ENCODE measurements at regions not wholly inside any gene's neighbourhood (a gene's known extent, or its start where the extent isn't known, plus 50 kb on each side); places are given as distances from the start of the nearest gene placed in this dataset.
"Not testable (repeated sequence)": the region's sequence is repeated elsewhere in the genome, so short reads cannot be mapped to it uniquely, and the experiment has no call there.

- Mint-ChIP-seq H3K27ac (ENCODE audit: low read depth) (no peak overlapping the region), H3K36me3 (ENCODE audit: insufficient read depth) (no peaks in the 10 kb centered on the region), H3K9me3 (peaks cover 5% of the 10 kb centered on the region), H3K4me1 (no peaks in the 10 kb centered on the region), H3K4me3 (no peak overlapping the region), H3K27me3 (no peaks in the 10 kb centered on the region)
- no peak for DNase-seq (ENCODE audit: low spot score in 2 of 2)
- no peak for ATAC-seq (replicated peaks; ENCODE audit: extremely low read depth, poor library complexity, severe bottlenecking)
Measured at GRCh38 chr1:79252598-79252997, 246.1 kb upstream of the ADGRL4 start.

GRCh38 chr1:79239840-79240239 is 233.3 kb upstream of the ADGRL4 start:
- H3K4me1 Mint-ChIP-seq = no peaks in the 10 kb centered on the region
- H3K36me3 Mint-ChIP-seq (ENCODE audit: insufficient read depth) = no peaks in the 10 kb centered on the region
- no peak for ATAC-seq (replicated peaks; ENCODE audit: extremely low read depth, poor library complexity, severe bottlenecking)
- peaks cover 17% of the 10 kb centered on the region for H3K9me3 Mint-ChIP-seq
- no peak overlapping the region for H3K4me3 Mint-ChIP-seq
- H3K27ac Mint-ChIP-seq (ENCODE audit: low read depth) = no peak overlapping the region
- no peaks in the 10 kb centered on the region for H3K27me3 Mint-ChIP-seq
- no peak for DNase-seq (ENCODE audit: low spot score in 2 of 2)

- H3K27me3 Mint-ChIP-seq = no peaks in the 10 kb centered on the region
- H3K9me3 Mint-ChIP-seq = peaks cover 6% of the 10 kb centered on the region
- DNase-seq (ENCODE audit: low spot score in 2 of 2) (no peak), ATAC-seq (replicated peaks; ENCODE audit: extremely low read depth, poor library complexity, severe bottlenecking) (no peak)
- H3K4me3 Mint-ChIP-seq = no peak overlapping the region
- no peaks in the 10 kb centered on the region for H3K4me1 Mint-ChIP-seq
- no peak overlapping the region for H3K27ac Mint-ChIP-seq (ENCODE audit: low read depth)
- H3K36me3 Mint-ChIP-seq (ENCODE audit: insufficient read depth) = no peaks in the 10 kb centered on the region
Measured at GRCh38 chr1:79235301-79236002, 228.9 kb upstream of the ADGRL4 start.

GRCh38 chr1:79232818-79233217 is 226.3 kb upstream of the ADGRL4 start:
- ATAC-seq (replicated peaks; ENCODE audit: extremely low read depth, poor library complexity, severe bottlenecking) (no peak), DNase-seq (ENCODE audit: low spot score in 2 of 2) (no peak)
- Mint-ChIP-seq H3K27me3 (no peaks in the 10 kb centered on the region), H3K4me3 (no peak overlapping the region), H3K27ac (ENCODE audit: low read depth) (no peak overlapping the region), H3K9me3 (peaks cover 5% of the 10 kb centered on the region), H3K36me3 (ENCODE audit: insufficient read depth) (no peaks in the 10 kb centered on the region), H3K4me1 (no peaks in the 10 kb centered on the region)

GRCh38 chr1:79230751-79231150 is 224.2 kb upstream of the ADGRL4 start:
- H3K27me3 Mint-ChIP-seq; DNase-seq (ENCODE audit: low spot score in 2 of 2); H3K4me3 Mint-ChIP-seq; H3K4me1 Mint-ChIP-seq; H3K27ac Mint-ChIP-seq (ENCODE audit: low read depth); ATAC-seq (replicated peaks; ENCODE audit: extremely low read depth, poor library complexity, severe bottlenecking); H3K36me3 Mint-ChIP-seq (ENCODE audit: insufficient read depth): not testable (repeated sequence)
- peaks cover 15% of the 10 kb centered on the region for H3K9me3 Mint-ChIP-seq

GRCh38 chr1:79226963-79227362 is 220.4 kb upstream of the ADGRL4 start:
- Mint-ChIP-seq H3K4me1 (no peaks in the 10 kb centered on the region), H3K36me3 (ENCODE audit: insufficient read depth) (no peaks in the 10 kb centered on the region), H3K27me3 (no peaks in the 10 kb centered on the region), H3K27ac (ENCODE audit: low read depth) (no peak overlapping the region), H3K9me3 (peaks cover 16% of the 10 kb centered on the region), H3K4me3 (no peak overlapping the region)
- DNase-seq (ENCODE audit: low spot score in 2 of 2) (no peak), ATAC-seq (replicated peaks; ENCODE audit: extremely low read depth, poor library complexity, severe bottlenecking) (no peak)

- no peaks in the 10 kb centered on the region for H3K27me3 Mint-ChIP-seq
- no peak overlapping the region for H3K27ac Mint-ChIP-seq (ENCODE audit: low read depth)
- DNase-seq (ENCODE audit: low spot score in 2 of 2) (no peak), ATAC-seq (replicated peaks; ENCODE audit: extremely low read depth, poor library complexity, severe bottlenecking) (no peak)
- H3K4me3 Mint-ChIP-seq = no peak overlapping the region
- no peaks in the 10 kb centered on the region for H3K4me1 Mint-ChIP-seq
- no peaks in the 10 kb centered on the region for H3K36me3 Mint-ChIP-seq (ENCODE audit: insufficient read depth)
- peaks cover 16% of the 10 kb centered on the region for H3K9me3 Mint-ChIP-seq
Measured at GRCh38 chr1:79224537-79224936, 218.0 kb upstream of the ADGRL4 start.

- Mint-ChIP-seq H3K27ac (ENCODE audit: low read depth) (no peak overlapping the region), H3K4me3 (no peak overlapping the region), H3K9me3 (no peaks in the 10 kb centered on the region), H3K36me3 (ENCODE audit: insufficient read depth) (no peaks in the 10 kb centered on the region), H3K4me1 (no peaks in the 10 kb centered on the region), H3K27me3 (no peaks in the 10 kb centered on the region)
- no peak for DNase-seq (ENCODE audit: low spot score in 2 of 2)
- ATAC-seq (replicated peaks; ENCODE audit: extremely low read depth, poor library complexity, severe bottlenecking) = no peak
Measured at GRCh38 chr1:79220509-79220908, 214.0 kb upstream of the ADGRL4 start.

- no peak overlapping the region for H3K27ac Mint-ChIP-seq (ENCODE audit: low read depth)
- DNase-seq (ENCODE audit: low spot score in 2 of 2) (no peak), ATAC-seq (replicated peaks; ENCODE audit: extremely low read depth, poor library complexity, severe bottlenecking) (no peak)
- no peak overlapping the region for H3K4me3 Mint-ChIP-seq
- no peaks in the 10 kb centered on the region for H3K4me1 Mint-ChIP-seq
- H3K27me3 Mint-ChIP-seq = no peaks in the 10 kb centered on the region
- peaks cover 10% of the 10 kb centered on the region for H3K9me3 Mint-ChIP-seq
- H3K36me3 Mint-ChIP-seq (ENCODE audit: insufficient read depth) = no peaks in the 10 kb centered on the region
Measured at GRCh38 chr1:79215311-79215710, 208.8 kb upstream of the ADGRL4 start.

- Mint-ChIP-seq H3K9me3 (peaks cover 21% of the 10 kb centered on the region), H3K27me3 (no peaks in the 10 kb centered on the region), H3K4me1 (no peaks in the 10 kb centered on the region), H3K36me3 (ENCODE audit: insufficient read depth) (no peaks in the 10 kb centered on the region), H3K27ac (ENCODE audit: low read depth) (no peak overlapping the region), H3K4me3 (no peak overlapping the region)
- DNase-seq (ENCODE audit: low spot score in 2 of 2) (no peak), ATAC-seq (replicated peaks; ENCODE audit: extremely low read depth, poor library complexity, severe bottlenecking) (no peak)
Measured at GRCh38 chr1:79207786-79208185, 201.3 kb upstream of the ADGRL4 start.

GRCh38 chr1:79207331-79207730 is 200.8 kb upstream of the ADGRL4 start:
- no peak overlapping the region for H3K4me3 Mint-ChIP-seq
- DNase-seq (ENCODE audit: low spot score in 2 of 2) (no peak), ATAC-seq (replicated peaks; ENCODE audit: extremely low read depth, poor library complexity, severe bottlenecking) (no peak)
- H3K27ac Mint-ChIP-seq (ENCODE audit: low read depth) = no peak overlapping the region
- no peaks in the 10 kb centered on the region for H3K36me3 Mint-ChIP-seq (ENCODE audit: insufficient read depth)
- peaks cover 21% of the 10 kb centered on the region for H3K9me3 Mint-ChIP-seq
- H3K27me3 Mint-ChIP-seq = no peaks in the 10 kb centered on the region
- no peaks in the 10 kb centered on the region for H3K4me1 Mint-ChIP-seq

- Mint-ChIP-seq H3K27ac (ENCODE audit: low read depth) (no peak overlapping the region), H3K4me3 (no peak overlapping the region), H3K4me1 (no peaks in the 10 kb centered on the region), H3K27me3 (no peaks in the 10 kb centered on the region), H3K9me3 (peaks cover 11% of the 10 kb centered on the region), H3K36me3 (ENCODE audit: insufficient read depth) (no peaks in the 10 kb centered on the region)
- ATAC-seq (replicated peaks; ENCODE audit: extremely low read depth, poor library complexity, severe bottlenecking) (no peak), DNase-seq (ENCODE audit: low spot score in 2 of 2) (no peak)
Measured at GRCh38 chr1:79204779-79205479, 198.4 kb upstream of the ADGRL4 start.

- ATAC-seq (replicated peaks; ENCODE audit: extremely low read depth, poor library complexity, severe bottlenecking) = no peak
- no peak overlapping the region for H3K27ac Mint-ChIP-seq (ENCODE audit: low read depth)
- no peaks in the 10 kb centered on the region for H3K27me3 Mint-ChIP-seq
- no peak for DNase-seq (ENCODE audit: low spot score in 2 of 2)
- H3K9me3 Mint-ChIP-seq = peaks cover 9% of the 10 kb centered on the region
- no peaks in the 10 kb centered on the region for H3K36me3 Mint-ChIP-seq (ENCODE audit: insufficient read depth)
- no peaks in the 10 kb centered on the region for H3K4me1 Mint-ChIP-seq
- H3K4me3 Mint-ChIP-seq = no peak overlapping the region
Measured at GRCh38 chr1:79198832-79199231, 192.3 kb upstream of the ADGRL4 start.

All from central memory CD8-positive, alpha-beta T cell (primary cell).